Skin epidermis (tissue), 12 donors: ENCODE measurements at regions not wholly inside any gene's neighbourhood (a gene's known extent, or its start where the extent isn't known, plus 50 kb on each side); places are given as distances from the start of the nearest gene placed in this dataset.
A peak's percentile ranks its signal among the peaks of the same experiment; 100 is the strongest.
"Not testable (repeated sequence)": the region's sequence is repeated elsewhere in the genome, so short reads cannot be mapped to it uniquely, and the experiment has no call there.

Source experiments
- H3K27ac ChIP-seq, 21 experiments: fragments of 200-600 bp; sonication (generic) in 11 of 21; one replicate each; pipeline ENCODE4 v1.5.0; 2020; ENCODE audit warnings: mild to moderate bottlenecking in 3 of 21, inconsistent platforms in 2 of 21, moderate library complexity in 2 of 21
- H3K4me3 ChIP-seq, 7 experiments: fragments of 200-600 bp; sonication (generic) in 2 of 7; one replicate each; pipeline ENCODE4 v1.5.0; 2020; ENCODE audit warnings: inconsistent platforms in 2 of 7, mild to moderate bottlenecking in 2 of 7, moderate library complexity in 1 of 7

- not testable (repeated sequence) for H3K27ac ChIP-seq, H3K4me3 ChIP-seq
Measured at GRCh38 chr3:75840160-75840559, 54.8 kb upstream of the ZNF717 start.

- H3K4me3 ChIP-seq, H3K27ac ChIP-seq: not testable (repeated sequence)
Measured at GRCh38 chr3:75850301-75851008, 65.1 kb upstream of the ZNF717 start.

GRCh38 chr3:75863130-75863529 lies 77.8 kb upstream of the ZNF717 start:
- Histone ChIP-seq H3K27ac (no peak overlapping the region), H3K4me3 (no peak overlapping the region)

- H3K27ac ChIP-seq: no peak overlapping the region
- no peak overlapping the region for H3K4me3 ChIP-seq
Measured at GRCh38 chr3:75863878-75864277, 78.5 kb upstream of the ZNF717 start.

- not testable (repeated sequence) for H3K27ac ChIP-seq, H3K4me3 ChIP-seq
Measured at GRCh38 chr3:75883719-75884118, 98.4 kb upstream of the ZNF717 start.

- Histone ChIP-seq H3K27ac (no peak overlapping the region), H3K4me3 (no peak overlapping the region)
Measured at GRCh38 chr3:75886971-75887526, 101.7 kb upstream of the ZNF717 start.

GRCh38 chr3:75894234-75894633 lies 108.9 kb upstream of the ZNF717 start:
- Histone ChIP-seq H3K27ac (no peak overlapping the region), H3K4me3 (no peak overlapping the region)

GRCh38 chr3:75896265-75896664 lies 110.9 kb upstream of the ZNF717 start:
- Histone ChIP-seq H3K4me3 (no peak overlapping the region), H3K27ac (no peak overlapping the region)

- H3K4me3 ChIP-seq, H3K27ac ChIP-seq: not testable (repeated sequence)
Measured at GRCh38 chr3:75901446-75901845, 116.1 kb upstream of the ZNF717 start.

- Histone ChIP-seq H3K27ac (no peak overlapping the region), H3K4me3 (peak overlapping the region in 3 of 7 experiments; percentile 13 to 37 (median 32))
Measured at GRCh38 chr3:75906555-75907112, 121.3 kb upstream of the ZNF717 start.

GRCh38 chr3:75913800-75914350 lies 128.5 kb upstream of the ZNF717 start:
- Histone ChIP-seq H3K27ac (no peak overlapping the region), H3K4me3 (no peak overlapping the region)

GRCh38 chr3:75914741-75915140 lies 129.4 kb upstream of the ZNF717 start:
- H3K4me3 ChIP-seq: not testable (repeated sequence)

GRCh38 chr3:75938921-75939320 lies 153.6 kb upstream of the ZNF717 start:
- Histone ChIP-seq H3K4me3 (no peak overlapping the region), H3K27ac (no peak overlapping the region)

More at GRCh38 chr3:75914741-75915140, 129.4 kb upstream of the ZNF717 start:
- not testable (repeated sequence) for H3K27ac ChIP-seq

GRCh38 chr3:75951941-75952340 lies 166.6 kb upstream of the ZNF717 start:
- H3K4me3 ChIP-seq: no peak overlapping the region

GRCh38 chr3:75960031-75960430 lies 174.7 kb upstream of the ZNF717 start:
- not testable (repeated sequence) for H3K27ac ChIP-seq, H3K4me3 ChIP-seq

More at GRCh38 chr3:75951941-75952340, 166.6 kb upstream of the ZNF717 start:
- H3K27ac ChIP-seq: no peak overlapping the region

- H3K4me3 ChIP-seq, H3K27ac ChIP-seq: not testable (repeated sequence)
Measured at GRCh38 chr3:75962054-75962453, 176.7 kb upstream of the ZNF717 start.

GRCh38 chr3:75967071-75967470 lies 181.7 kb upstream of the ZNF717 start:
- H3K27ac ChIP-seq: no peak overlapping the region
- no peak overlapping the region for H3K4me3 ChIP-seq

- Histone ChIP-seq H3K27ac (no peak overlapping the region), H3K4me3 (no peak overlapping the region)
Measured at GRCh38 chr3:75978686-75979085, 193.3 kb upstream of the ZNF717 start.

- Histone ChIP-seq H3K27ac (no peak overlapping the region), H3K4me3 (no peak overlapping the region)
Measured at GRCh38 chr3:75981401-75981800, 196.1 kb upstream of the ZNF717 start.

GRCh38 chr3:75982151-75982550 lies 196.8 kb upstream of the ZNF717 start:
- Histone ChIP-seq H3K27ac (no peak overlapping the region), H3K4me3 (no peak overlapping the region)

GRCh38 chr3:75983111-75983510 lies 197.8 kb upstream of the ZNF717 start:
- H3K27ac ChIP-seq: no peak overlapping the region
- no peak overlapping the region for H3K4me3 ChIP-seq
